Osteocyte (in vitro differentiated cells): ENCODE measurements at regions not wholly inside any gene's neighbourhood (a gene's known extent, or its start where the extent isn't known, plus 50 kb on each side); places are given as distances from the start of the nearest gene placed in this dataset.

Experiments
- DNase-seq: peaks from one replicate; pipeline ENCODE4 v3.0.0; 2021; ENCODE audit warnings: mixed read lengths; ENCODE audit not compliant: unreplicated experiment; ENCODE audit errors: extremely low spot score
- H3K27ac Mint-ChIP-seq: one replicate; pipeline ENCODE4 v1.8.0; 2021; ENCODE audit warnings: mild to moderate bottlenecking, mixed read lengths; ENCODE audit not compliant: unreplicated experiment
- H3K27me3 Mint-ChIP-seq: one replicate; pipeline ENCODE4 v1.8.0; 2021; ENCODE audit warnings: mixed read lengths; ENCODE audit not compliant: unreplicated experiment
- H3K36me3 Mint-ChIP-seq: one replicate; pipeline ENCODE4 v1.8.0; 2021; ENCODE audit warnings: mixed read lengths; ENCODE audit not compliant: unreplicated experiment
- H3K4me1 Mint-ChIP-seq: one replicate; pipeline ENCODE4 v1.8.0; 2021; ENCODE audit warnings: mixed read lengths; ENCODE audit not compliant: unreplicated experiment
- H3K4me3 Mint-ChIP-seq: one replicate; pipeline ENCODE4 v1.8.0; 2021; ENCODE audit warnings: mild to moderate bottlenecking, moderate library complexity, mixed read lengths; ENCODE audit not compliant: unreplicated experiment
- H3K9me3 Mint-ChIP-seq: one replicate; pipeline ENCODE4 v1.8.0; 2021; ENCODE audit warnings: mixed read lengths; ENCODE audit not compliant: unreplicated experiment
- CTCF ChIP-seq: fragments of 200-600 bp; sonication (generic); IDR thresholded peaks from 2 replicates; pipeline ENCODE4 v1.5.0; 2021; ENCODE audit warnings: antibody characterized with exemption, mild to moderate bottlenecking, moderate library complexity

GRCh38 chr20:47865451-47865850 is 80.2 kb upstream of the SULF2 start:
- Mint-ChIP-seq H3K4me1 (no peaks in the 10 kb centered on the region), H3K4me3 (no peak overlapping the region), H3K9me3 (peaks cover 7% of the 10 kb centered on the region), H3K27me3 (peaks cover 51% of the 10 kb centered on the region), H3K36me3 (no peaks in the 10 kb centered on the region), H3K27ac (no peak overlapping the region)
- TF ChIP-seq CTCF: no peak
- no peak for DNase-seq

- no peak overlapping the region for H3K27ac Mint-ChIP-seq
- H3K27me3 Mint-ChIP-seq: peaks cover 58% of the 10 kb centered on the region
- H3K4me1 Mint-ChIP-seq: no peaks in the 10 kb centered on the region
- H3K4me3 Mint-ChIP-seq: no peak overlapping the region
- H3K9me3 Mint-ChIP-seq: peaks cover 7% of the 10 kb centered on the region
- no peak for TF ChIP-seq CTCF
- DNase-seq: no peak
- H3K36me3 Mint-ChIP-seq: no peaks in the 10 kb centered on the region
Observed at GRCh38 chr20:47863981-47864380, 78.7 kb upstream of the SULF2 start.

GRCh38 chr20:47863315-47863965 is 78.2 kb upstream of the SULF2 start:
- peaks cover 7% of the 10 kb centered on the region for H3K9me3 Mint-ChIP-seq
- H3K4me3 Mint-ChIP-seq: no peak overlapping the region
- no peak for DNase-seq
- H3K27ac Mint-ChIP-seq: no peak overlapping the region
- H3K27me3 Mint-ChIP-seq: peaks cover 61% of the 10 kb centered on the region
- no peak for TF ChIP-seq CTCF
- no peaks in the 10 kb centered on the region for H3K36me3 Mint-ChIP-seq
- no peaks in the 10 kb centered on the region for H3K4me1 Mint-ChIP-seq

- H3K4me1 Mint-ChIP-seq: no peaks in the 10 kb centered on the region
- DNase-seq: no peak
- no peaks in the 10 kb centered on the region for H3K36me3 Mint-ChIP-seq
- peaks cover 66% of the 10 kb centered on the region for H3K27me3 Mint-ChIP-seq
- TF ChIP-seq CTCF: no peak
- no peak overlapping the region for H3K27ac Mint-ChIP-seq
- H3K9me3 Mint-ChIP-seq: peaks cover 7% of the 10 kb centered on the region
- H3K4me3 Mint-ChIP-seq: no peak overlapping the region
Observed at GRCh38 chr20:47862574-47863240, 77.4 kb upstream of the SULF2 start.

- no peaks in the 10 kb centered on the region for H3K36me3 Mint-ChIP-seq
- peaks cover 61% of the 10 kb centered on the region for H3K27me3 Mint-ChIP-seq
- no peak for DNase-seq
- no peaks in the 10 kb centered on the region for H3K4me1 Mint-ChIP-seq
- peaks cover 7% of the 10 kb centered on the region for H3K9me3 Mint-ChIP-seq
- TF ChIP-seq CTCF: no peak
- no peak overlapping the region for H3K4me3 Mint-ChIP-seq
- no peak overlapping the region for H3K27ac Mint-ChIP-seq
Observed at GRCh38 chr20:47861116-47861515, 75.8 kb upstream of the SULF2 start.
